ENCODE measurements at regions not wholly inside any gene's neighbourhood (a gene's known extent, or its start where the extent isn't known, plus 50 kb on each side); places are given as distances from the start of the nearest gene placed in this dataset.

DNA sequence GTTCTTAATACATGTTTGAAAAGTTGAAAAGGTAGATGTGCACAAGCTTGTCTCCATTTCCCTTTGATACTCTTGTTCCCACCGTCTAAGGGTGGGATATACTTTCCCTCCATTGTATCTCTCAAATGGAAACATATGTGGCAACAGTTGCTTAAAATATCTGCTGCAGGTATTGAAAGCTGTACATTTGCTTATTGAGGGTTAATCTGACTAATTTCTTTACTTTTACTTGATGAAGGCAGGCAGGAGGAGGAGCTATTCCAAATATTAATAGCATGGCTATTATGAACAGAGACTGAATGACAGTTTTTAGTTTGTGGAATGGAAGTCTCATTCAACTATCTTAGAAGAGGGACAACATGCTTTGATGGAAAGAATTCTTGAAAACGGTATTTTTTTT is 103.8 kb downstream of the SLC10A2 start:
- Histone ChIP-seq H3K27me3 (no peaks in the 10 kb centered on the region), H3K9me3 (no peaks in the 10 kb centered on the region), H3K4me1 (no peaks in the 10 kb centered on the region), H3K4me3 (no peak overlapping the region), H3K27ac (no peak overlapping the region), H3K36me3 (no peaks in the 10 kb centered on the region)
- no peak for TF ChIP-seq POLR2A (IDR thresholded peaks at IDR 0.05)
- TF ChIP-seq, protein P1, sequence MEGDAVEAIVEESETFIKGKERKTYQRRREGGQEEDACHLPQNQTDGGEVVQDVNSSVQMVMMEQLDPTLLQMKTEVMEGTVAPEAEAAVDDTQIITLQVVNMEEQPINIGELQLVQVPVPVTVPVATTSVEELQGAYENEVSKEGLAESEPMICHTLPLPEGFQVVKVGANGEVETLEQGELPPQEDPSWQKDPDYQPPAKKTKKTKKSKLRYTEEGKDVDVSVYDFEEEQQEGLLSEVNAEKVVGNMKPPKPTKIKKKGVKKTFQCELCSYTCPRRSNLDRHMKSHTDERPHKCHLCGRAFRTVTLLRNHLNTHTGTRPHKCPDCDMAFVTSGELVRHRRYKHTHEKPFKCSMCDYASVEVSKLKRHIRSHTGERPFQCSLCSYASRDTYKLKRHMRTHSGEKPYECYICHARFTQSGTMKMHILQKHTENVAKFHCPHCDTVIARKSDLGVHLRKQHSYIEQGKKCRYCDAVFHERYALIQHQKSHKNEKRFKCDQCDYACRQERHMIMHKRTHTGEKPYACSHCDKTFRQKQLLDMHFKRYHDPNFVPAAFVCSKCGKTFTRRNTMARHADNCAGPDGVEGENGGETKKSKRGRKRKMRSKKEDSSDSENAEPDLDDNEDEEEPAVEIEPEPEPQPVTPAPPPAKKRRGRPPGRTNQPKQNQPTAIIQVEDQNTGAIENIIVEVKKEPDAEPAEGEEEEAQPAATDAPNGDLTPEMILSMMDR (IDR thresholded peaks at IDR 0.05), result no peak
- TF ChIP-seq EP300 (IDR thresholded peaks at IDR 0.05), result no peak
- no peak for TF ChIP-seq POLR2AphosphoS5 (IDR thresholded peaks at IDR 0.05)
- WGBS, result 69% methylated on average over 2 of the region's 2 CpGs
- no peak for DNase-seq (ENCODE audit: low spot score in 2 of 2)

GRCh38 chr13:102960959-102961358 is 105.3 kb downstream of the SLC10A2 start:
- no peaks in the 10 kb centered on the region for H3K36me3 ChIP-seq
- H3K4me3 ChIP-seq, result no peak overlapping the region
- H3K27ac ChIP-seq, result no peak overlapping the region
- no peaks in the 10 kb centered on the region for H3K27me3 ChIP-seq
- WGBS, result 82% methylated on average over 4 of the region's 4 CpGs
- H3K9me3 ChIP-seq, result no peaks in the 10 kb centered on the region
- TF ChIP-seq POLR2A (IDR thresholded peaks at IDR 0.05), result no peak
- TF ChIP-seq, protein P1 (IDR thresholded peaks at IDR 0.05), result no peak
- no peak for TF ChIP-seq POLR2AphosphoS5 (IDR thresholded peaks at IDR 0.05)
- TF ChIP-seq EP300 (IDR thresholded peaks at IDR 0.05), result no peak
- H3K4me1 ChIP-seq, result no peaks in the 10 kb centered on the region
- no peak for DNase-seq (ENCODE audit: low spot score in 2 of 2)

DNA sequence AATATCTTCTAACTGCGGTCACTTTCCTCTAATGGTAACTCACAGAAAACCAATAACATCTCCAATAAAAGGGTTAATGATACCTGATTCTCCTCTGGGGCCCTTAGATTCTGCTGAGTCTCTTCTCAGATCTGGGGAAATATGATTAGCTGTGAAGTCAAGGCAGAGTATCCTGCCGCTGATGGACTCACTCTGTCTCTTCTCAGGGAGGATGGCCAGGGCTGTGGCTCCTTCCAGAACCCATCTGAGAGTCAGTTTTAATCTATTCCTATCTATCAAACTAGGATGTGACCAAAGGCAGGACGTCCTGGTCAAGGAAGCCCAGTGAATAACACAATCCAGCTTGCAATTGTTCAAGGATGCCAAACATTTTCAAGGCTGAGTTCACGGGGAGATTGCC is 109.8 kb downstream of the SLC10A2 start:
- H3K27me3 ChIP-seq, result no peaks in the 10 kb centered on the region
- 73% methylated on average over 4 of the region's 4 CpGs for WGBS
- no peaks in the 10 kb centered on the region for H3K4me1 ChIP-seq
- no peaks in the 10 kb centered on the region for H3K9me3 ChIP-seq
- H3K36me3 ChIP-seq, result no peaks in the 10 kb centered on the region
- no peak overlapping the region for H3K27ac ChIP-seq
- TF ChIP-seq POLR2AphosphoS5 (IDR thresholded peaks at IDR 0.05) (no peak), POLR2A (IDR thresholded peaks at IDR 0.05) (no peak), EP300 (IDR thresholded peaks at IDR 0.05) (no peak)
- TF ChIP-seq, protein P1 (IDR thresholded peaks at IDR 0.05), result no peak
- DNase-seq (ENCODE audit: low spot score in 2 of 2), result no peak
- no peak overlapping the region for H3K4me3 ChIP-seq

- Histone ChIP-seq H3K4me1 (no peaks in the 10 kb centered on the region), H3K27ac (no peak overlapping the region), H3K4me3 (no peak overlapping the region), H3K27me3 (no peaks in the 10 kb centered on the region), H3K9me3 (no peaks in the 10 kb centered on the region), H3K36me3 (no peaks in the 10 kb centered on the region)
- no peak for TF ChIP-seq POLR2AphosphoS5 (IDR thresholded peaks at IDR 0.05)
- TF ChIP-seq POLR2A (IDR thresholded peaks at IDR 0.05), result no peak
- TF ChIP-seq, protein P1 (IDR thresholded peaks at IDR 0.05), result no peak
- TF ChIP-seq EP300 (IDR thresholded peaks at IDR 0.05), result no peak
- no peak for DNase-seq (ENCODE audit: low spot score in 2 of 2)
- WGBS, result 90% methylated on average over 3 of the region's 3 CpGs
Observed at GRCh38 chr13:102954350-102954749, 108.5 kb downstream of the ERCC5 start.

- Histone ChIP-seq H3K9me3 (no peaks in the 10 kb centered on the region), H3K4me1 (no peaks in the 10 kb centered on the region), H3K36me3 (no peaks in the 10 kb centered on the region), H3K4me3 (no peak overlapping the region), H3K27me3 (no peaks in the 10 kb centered on the region), H3K27ac (no peak overlapping the region)
- WGBS, result 72% methylated on average over 9 of the region's 9 CpGs
- TF ChIP-seq, protein P1 (IDR thresholded peaks at IDR 0.05), result no peak
- TF ChIP-seq EP300 (IDR thresholded peaks at IDR 0.05) (no peak), POLR2A (IDR thresholded peaks at IDR 0.05) (no peak), POLR2AphosphoS5 (IDR thresholded peaks at IDR 0.05) (no peak)
- DNase-seq (ENCODE audit: low spot score in 2 of 2), result no peak
Observed at GRCh38 chr13:102951808-102952207, 106.0 kb downstream of the ERCC5 start.

Data from suprapubic skin (tissue), 4 donors.